WI38 (cell line): ENCODE measurements at regions not wholly inside any gene's neighbourhood (a gene's known extent, or its start where the extent isn't known, plus 50 kb on each side); places are given as distances from the start of the nearest gene placed in this dataset.

Experiments
- H3K4me3 ChIP-seq: 2 replicates; pipeline ENCODE4 v1.5.1; 2011; ENCODE audit warnings: low read depth, mild to moderate bottlenecking, control low read depth, low read length
- TF ChIP-seq, protein P1 (sequence below): IDR thresholded peaks from 2 replicates; pipeline ENCODE4 v1.5.1; 2012; ENCODE audit warnings: low read depth, mild to moderate bottlenecking, control low read depth, low read length

DNA sequence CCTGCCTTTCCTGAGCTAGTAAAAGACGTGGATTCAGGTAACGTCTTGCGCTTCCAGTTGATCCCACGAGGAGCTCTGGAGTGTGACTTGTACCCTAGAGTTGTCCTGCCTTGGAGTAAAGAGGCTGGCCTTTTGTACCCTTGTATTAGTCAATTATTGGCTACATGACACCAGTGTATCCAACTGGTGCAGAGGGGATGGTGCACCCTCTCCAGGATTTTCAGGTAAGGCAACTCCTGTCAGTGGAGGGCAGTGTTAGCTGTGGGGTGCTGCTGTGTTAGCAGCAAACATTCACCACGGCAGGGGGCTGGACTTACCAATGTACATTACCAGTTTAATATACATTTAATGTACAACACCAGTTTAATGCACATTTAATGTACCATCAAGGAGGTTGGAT is 233.5 kb downstream of the MIAT start:
- H3K4me3 ChIP-seq, result no peak overlapping the region
- TF ChIP-seq, protein P1, sequence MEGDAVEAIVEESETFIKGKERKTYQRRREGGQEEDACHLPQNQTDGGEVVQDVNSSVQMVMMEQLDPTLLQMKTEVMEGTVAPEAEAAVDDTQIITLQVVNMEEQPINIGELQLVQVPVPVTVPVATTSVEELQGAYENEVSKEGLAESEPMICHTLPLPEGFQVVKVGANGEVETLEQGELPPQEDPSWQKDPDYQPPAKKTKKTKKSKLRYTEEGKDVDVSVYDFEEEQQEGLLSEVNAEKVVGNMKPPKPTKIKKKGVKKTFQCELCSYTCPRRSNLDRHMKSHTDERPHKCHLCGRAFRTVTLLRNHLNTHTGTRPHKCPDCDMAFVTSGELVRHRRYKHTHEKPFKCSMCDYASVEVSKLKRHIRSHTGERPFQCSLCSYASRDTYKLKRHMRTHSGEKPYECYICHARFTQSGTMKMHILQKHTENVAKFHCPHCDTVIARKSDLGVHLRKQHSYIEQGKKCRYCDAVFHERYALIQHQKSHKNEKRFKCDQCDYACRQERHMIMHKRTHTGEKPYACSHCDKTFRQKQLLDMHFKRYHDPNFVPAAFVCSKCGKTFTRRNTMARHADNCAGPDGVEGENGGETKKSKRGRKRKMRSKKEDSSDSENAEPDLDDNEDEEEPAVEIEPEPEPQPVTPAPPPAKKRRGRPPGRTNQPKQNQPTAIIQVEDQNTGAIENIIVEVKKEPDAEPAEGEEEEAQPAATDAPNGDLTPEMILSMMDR, result no peak

DNA sequence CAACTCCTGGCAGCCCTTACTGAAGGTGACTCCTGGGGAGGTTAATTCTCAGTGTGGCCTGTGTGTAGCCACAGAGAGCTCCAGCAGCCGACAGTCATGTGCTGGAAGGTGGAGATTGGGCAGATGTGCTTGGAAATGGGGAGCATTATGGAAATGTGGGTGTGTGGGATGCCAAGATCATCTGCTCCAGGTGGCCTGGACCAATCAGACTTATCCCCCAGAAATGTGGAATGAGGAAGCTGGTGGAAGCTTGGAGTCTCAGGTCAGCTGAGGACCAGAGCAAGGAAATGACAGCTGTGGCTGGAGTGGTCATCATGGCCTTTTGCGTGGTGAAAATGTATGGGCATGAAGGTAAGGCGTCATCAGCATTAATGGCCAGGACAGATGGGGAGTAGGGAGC is 234.0 kb downstream of the MIAT start:
- no peak overlapping the region for H3K4me3 ChIP-seq
- TF ChIP-seq, protein P1, result no peak

DNA sequence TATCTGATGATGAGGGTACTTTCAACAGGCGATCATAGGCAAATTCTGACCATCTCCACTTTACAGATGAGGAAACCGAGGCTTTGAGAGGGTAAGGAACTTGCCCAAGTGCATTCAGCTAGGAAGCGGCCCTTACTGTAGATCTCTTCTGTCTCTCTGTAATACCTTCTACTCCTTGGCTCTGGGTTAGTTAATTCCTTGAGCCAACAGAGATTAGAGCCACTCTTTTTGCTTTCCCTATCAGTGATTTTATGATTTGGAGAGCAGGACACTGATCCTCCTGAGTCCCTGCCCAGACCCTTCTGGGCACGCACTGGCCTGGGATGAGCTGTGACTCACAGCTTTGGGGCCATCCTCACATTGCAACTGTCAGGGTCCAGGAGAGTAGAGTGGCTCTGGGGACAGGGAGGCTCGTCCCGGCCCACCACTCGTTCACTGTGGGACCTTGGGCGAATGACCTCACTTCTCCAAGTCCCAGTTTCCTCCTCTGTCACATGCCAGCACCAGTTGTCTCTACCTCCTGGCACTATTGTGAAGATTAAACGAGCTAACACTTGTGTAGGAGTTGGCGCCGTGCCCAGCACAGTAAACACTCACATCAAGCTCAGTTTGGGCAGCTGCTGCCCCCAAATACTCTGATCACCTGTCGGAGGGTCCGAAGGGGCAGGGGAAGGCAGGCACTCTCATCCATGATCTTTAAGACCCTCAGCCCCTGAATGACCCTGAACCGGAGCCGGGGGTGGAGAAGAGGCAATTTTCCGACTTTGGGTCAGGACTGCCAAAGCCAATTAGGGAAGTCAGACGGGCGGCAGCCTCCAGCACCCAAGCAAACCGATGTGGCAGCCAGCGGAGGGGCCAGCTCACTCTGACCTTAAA is 235.0 kb downstream of the MIAT start:
- TF ChIP-seq, protein P1, result no peak
- H3K4me3 ChIP-seq, result no peak overlapping the region

GRCh38 chr22:26893173-26894110 is 236.1 kb downstream of the MIAT start:
- TF ChIP-seq, protein P1, result no peak

GRCh38 chr22:26894362-26894761 is 237.0 kb downstream of the MIAT start:
- TF ChIP-seq, protein P1, result no peak
- no peak overlapping the region for H3K4me3 ChIP-seq

More at GRCh38 chr22:26893173-26894110, 236.1 kb downstream of the MIAT start:
- H3K4me3 ChIP-seq, result no peak overlapping the region

DNA sequence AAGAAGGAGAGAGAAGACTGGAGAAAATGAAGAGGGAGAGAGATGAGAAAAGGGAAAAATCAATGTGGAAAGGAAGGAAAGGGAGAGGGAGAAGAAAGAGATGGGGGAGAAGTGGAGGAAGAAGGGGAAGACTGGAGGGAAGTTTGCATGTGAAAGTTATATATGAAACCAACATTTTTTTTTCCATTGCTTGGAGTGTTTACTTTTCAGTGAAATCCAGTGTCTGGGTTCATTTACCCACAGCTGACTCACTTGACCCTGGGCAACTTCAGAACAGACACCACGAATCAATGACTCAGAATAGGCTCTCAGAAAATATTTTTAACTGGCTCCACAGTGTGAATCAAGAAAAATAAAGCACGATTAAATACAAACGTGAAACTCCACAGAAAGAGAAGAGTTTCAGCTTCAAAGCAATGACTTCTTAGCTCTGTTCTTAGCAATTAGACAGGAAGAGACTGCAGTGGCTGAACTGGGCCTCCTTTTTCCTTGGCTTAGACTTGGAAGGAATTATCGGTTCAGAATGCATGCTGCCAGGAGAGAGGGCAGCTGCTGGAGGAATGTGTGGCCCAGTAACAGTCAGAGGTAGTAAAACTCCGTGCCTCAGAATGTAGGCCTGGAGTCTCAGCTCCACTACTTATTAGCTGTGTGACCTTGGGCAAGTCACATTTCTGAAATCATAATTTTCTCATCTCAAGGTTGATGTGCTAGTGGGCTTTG is 237.5 kb downstream of the MIAT start:
- TF ChIP-seq, protein P1, result no peak
- no peak overlapping the region for H3K4me3 ChIP-seq
